HG03460 (cell line): ENCODE measurements at regions not wholly inside any gene's neighbourhood (a gene's known extent, or its start where the extent isn't known, plus 50 kb on each side); places are given as distances from the start of the nearest gene placed in this dataset.

Experiments
- ATAC-seq: cut with Tn5 transposase; IDR thresholded peaks from one replicate; pipeline ENCODE4 v1.9.1; 2021; ENCODE audit not compliant: unreplicated experiment

DNA sequence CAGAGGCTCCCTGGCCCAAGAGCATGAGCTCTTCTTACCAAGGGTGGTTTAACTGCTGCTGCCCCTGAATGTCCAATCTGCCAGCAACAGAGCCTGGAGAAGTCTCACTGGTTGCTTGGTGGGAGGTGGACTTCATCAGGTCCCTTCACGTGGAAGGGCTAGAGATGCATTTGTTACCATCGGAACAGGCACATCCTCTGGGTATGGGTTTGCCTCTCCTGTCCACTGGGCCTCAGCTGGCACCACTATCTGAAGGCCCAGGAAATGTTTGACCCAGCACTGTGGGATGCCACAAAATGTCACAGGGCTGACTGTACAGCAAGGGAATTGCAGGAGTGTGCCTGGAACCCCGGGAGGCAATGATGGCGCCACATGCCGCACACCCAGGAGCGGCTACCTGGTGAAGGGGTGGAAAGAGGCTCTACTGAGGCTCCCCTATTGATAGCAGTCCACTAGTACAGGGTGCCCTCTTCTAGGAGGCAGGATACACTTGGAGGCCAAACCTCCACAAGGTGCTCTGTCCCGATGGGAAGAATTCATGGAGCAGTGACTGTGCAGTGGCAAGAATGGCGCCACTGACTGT lies 603.1 kb upstream of the MGMT start:
- ATAC-seq, result no peak

DNA sequence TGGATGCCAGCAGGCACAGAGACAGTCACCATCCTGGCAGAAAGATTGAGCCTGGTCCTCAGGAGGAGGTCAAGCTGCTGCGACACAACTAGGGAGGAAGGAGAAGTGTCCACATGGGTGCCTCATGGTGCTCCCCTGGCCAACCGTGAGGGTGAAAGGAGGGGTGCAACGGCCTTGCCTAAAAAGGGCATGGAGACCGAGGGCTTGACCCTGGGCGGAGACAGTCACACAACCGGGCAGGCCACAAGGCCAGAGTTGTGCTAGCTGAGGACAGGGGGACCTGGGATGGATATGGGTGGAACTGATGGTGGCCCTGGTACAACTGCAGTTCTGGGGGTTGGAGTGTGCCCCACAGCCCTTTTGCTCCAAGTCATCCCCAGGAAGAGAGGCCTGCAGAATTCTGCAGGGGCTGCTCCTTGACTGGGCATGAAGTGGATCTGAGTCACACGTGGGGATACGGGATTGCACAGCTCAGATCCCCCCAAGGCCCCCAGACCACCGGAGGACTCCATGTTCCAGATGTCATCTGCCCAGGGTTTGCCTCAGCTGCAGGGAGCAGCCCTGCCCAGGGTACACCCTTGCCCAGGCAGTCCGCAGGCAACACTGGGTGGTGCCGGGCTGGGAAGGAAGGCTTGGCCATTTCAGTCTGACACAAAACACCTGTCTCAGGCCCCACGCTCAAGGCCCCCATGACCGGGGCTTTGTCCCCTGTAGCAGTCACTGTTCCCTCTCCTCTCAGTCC lies 602.3 kb upstream of the MGMT start:
- no peak for ATAC-seq

- no peak for ATAC-seq
Measured at GRCh38 chr10:128865436-128866195, 601.4 kb upstream of the MGMT start.

GRCh38 chr10:128866551-128866950 lies 600.5 kb upstream of the MGMT start:
- ATAC-seq, result no peak

GRCh38 chr10:128867210-128867609 lies 599.8 kb upstream of the MGMT start:
- no peak for ATAC-seq

DNA sequence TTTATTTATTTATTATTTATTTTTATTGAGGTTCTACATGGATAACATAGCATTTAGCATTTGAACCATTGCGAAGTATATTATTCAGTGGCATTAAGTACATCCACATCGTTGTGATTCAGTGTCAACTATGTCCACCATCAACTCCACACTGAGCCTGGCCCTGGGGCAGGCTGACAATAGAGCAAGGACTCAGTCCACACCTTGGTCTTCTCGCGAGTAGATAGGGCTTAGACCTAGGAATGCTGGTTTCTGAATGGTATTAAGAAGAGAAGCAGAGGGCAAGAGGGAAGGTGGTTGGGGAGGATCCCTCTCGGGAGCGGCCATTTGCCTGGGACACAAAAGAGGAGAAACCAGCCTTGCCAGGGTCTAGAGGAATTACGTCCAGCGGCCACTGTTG lies 599.2 kb upstream of the MGMT start:
- ATAC-seq, result no peak

DNA sequence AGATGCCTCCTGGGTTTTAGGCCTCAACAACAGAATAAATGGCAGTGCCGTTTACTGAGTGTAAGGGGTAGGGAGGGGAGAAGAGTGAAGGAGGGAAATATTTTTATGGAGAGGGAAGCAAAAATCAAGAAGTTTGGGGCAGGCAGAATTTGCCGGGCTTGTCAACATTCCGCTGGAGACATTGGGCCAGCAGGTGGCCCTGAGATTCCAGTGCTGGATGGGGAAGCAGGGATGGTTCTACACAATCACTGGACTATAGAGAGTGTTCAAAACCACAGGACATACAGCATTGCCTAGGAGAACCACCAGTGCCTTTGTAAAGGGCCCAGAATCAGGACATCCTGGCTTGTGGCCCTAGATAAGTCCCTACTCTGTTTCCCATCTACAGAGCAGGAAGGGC lies 598.6 kb upstream of the MGMT start:
- ATAC-seq, result no peak

GRCh38 chr10:128869101-128869749 lies 597.8 kb upstream of the MGMT start:
- no peak for ATAC-seq

DNA sequence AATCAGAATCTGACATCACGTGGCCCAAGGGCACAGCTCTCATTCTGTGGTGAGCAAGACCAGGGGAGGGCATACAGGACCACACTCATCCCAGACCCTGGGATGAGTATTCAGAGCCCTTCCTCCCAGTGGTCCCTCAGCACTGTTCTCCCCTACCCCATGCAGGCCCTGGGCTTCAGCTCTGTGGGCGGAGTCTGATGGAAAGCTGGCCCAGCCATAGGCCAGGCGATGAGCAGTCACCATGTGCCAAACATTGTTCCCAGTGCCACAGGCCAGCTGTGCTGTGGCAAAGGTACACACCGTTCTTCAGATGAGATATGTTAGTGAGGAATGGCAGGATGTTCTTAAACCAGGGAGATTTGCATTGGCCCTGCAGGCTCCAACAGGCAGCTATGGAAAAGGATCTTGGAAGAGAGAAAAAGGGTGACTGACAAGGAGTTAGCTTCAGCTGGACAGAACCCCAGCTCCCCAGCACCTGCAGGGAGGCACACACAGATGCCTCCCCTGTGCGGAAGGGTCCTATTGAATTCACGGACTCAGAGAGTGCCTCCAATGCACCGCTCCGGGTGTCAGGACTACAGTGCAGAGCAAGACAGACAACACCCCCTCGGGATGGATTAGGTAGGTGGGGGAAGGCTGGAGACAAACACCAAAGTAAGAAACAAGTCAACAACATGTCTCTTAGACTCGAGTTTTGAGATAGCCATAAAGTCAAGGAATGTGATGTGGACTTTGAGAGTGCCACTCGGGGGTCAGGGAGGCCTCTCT lies 596.0 kb upstream of the MGMT start:
- ATAC-seq, result no peak

GRCh38 chr10:128871671-128872231 lies 595.3 kb upstream of the MGMT start:
- ATAC-seq, result no peak

DNA sequence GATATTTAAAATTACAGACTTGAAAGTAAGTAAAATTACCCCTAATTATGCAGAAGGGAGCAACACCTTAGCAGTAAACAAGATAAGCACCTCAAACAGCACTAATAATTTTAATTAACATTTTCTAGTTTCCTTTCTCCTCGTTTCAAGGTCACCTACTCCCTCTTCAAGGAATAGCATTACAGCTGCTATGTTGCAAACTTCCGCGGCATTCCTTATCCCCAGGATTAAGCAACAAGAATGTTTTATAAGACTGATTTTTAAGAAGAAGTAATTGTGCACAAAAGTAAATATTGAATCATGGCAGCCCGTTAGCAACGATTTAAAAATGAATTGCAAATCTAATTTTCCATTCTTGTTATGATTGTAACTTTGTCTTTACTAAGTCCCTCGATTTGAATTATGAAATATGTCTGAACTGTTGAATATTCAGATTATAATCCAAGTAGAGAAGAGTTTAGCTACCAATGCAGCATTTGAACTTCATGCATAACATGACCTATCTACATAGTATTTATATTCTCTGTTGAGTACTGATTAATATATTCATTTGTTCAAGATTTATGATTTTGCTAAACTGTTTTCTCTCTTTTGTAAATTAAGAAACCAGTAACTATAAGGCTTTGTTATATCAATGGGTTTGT lies 593.5 kb upstream of the MGMT start:
- ATAC-seq, result no peak

DNA sequence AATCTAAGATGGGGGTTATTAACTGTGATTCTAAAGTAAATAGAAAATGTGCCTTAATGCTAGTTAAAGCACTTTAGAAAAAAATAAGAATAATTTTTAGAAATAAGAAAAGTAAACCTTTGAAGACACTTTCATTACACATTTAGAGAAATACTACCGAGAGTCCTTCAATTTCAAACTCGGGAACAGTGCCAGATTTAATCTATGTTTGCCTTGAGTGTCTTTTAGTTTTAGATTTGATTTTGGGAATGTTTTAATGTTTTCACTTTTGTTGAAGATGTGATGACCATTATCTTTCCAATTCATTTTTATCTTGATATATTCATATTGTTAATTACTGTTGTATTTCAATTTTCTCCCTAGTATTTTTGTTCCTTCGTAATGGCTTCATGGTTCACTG lies 592.7 kb upstream of the MGMT start:
- no peak for ATAC-seq

DNA sequence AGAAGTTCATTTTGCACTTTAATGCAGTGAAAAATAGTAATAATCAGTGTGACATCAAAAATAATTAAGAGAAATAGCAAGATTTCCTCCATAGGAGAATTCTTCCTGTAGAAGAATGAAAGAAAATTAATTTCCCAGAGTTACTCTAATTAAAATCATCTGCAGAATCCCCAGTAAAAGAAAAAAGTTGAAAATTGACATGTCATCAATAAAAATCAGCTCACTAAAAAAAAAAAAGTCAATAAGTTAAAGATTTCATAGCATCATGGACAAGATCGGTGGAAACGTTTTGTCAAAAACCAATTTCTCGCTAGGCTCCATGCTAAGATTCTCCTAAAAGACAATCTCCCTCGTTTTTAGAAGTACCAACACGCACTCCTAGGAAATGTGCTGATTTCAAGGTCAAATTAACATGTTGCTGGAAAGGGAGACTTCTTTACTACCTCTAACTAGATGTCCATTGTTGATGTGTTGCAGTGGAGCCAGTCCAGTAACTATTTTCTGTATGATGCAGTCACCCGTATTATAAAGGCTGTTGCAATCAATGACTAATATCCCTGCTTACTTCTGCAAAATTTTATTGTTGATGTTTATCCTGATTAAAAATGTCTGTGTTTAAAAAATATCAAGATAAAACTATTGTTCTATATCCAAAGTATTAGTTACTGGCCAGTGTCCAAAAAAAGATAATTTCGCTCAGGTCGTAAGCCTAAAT lies 591.9 kb upstream of the MGMT start:
- ATAC-seq, result no peak

GRCh38 chr10:128875956-128876736 lies 590.9 kb upstream of the MGMT start:
- no peak for ATAC-seq

DNA sequence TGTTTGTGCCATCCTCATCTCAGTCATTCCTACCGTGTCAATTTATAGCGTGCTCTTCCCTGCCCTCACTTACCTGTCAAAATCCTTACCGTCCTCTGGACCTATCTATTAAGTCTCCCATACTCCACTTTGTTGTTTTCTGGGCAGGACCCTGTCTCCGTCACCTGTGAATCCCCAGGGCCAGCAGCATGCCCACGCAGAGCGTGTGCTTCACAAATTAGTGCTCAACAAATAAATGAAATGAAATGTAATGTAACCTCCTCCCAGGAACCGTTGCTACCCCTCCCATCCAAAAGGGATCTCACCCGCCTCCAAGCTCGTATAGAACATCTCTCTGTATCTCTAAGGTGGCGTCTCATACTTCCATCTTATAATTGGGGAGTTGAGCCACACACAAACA lies 589.9 kb upstream of the MGMT start:
- no peak for ATAC-seq

GRCh38 chr10:128877936-128878335 lies 589.1 kb upstream of the MGMT start:
- ATAC-seq, result no peak

- no peak for ATAC-seq
Measured at GRCh38 chr10:128879030-128879429, 588.0 kb upstream of the MGMT start.

DNA sequence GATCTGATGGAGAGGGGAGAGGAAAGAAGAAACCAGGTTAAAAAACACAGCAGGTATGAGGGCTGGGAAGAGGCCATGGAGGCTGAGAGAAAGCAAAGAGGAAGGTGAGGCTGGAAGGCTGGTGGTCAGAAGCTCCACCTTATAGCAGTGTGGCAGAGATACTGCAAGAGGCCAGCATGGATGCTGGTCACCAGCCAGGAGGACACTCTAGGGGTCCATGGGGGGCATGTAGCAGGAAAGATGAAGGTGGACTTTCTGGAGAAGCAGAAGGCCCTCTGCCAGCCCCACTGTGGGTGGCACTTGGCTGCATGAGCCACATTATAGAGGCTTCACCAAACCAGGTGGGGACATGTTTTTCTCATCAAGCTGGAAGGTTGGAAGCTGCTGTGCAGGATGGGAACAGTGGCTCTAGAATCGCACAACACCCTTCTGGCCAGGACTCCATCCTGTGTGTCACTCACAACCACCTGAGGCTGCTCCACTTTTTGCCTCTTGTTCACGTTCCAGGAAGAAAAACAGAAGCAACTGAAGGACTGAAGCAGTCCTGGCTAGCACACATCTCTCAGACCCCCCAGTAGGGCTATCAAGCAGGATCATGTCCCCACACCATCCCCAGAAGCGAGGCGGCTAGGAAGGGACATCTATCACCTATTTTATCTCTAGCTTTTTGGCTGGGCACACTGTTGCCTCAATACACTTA lies 587.5 kb upstream of the MGMT start:
- ATAC-seq, result no peak
